ENCODE measurements at regions not wholly inside any gene's neighbourhood (a gene's known extent, or its start where the extent isn't known, plus 50 kb on each side); places are given as distances from the start of the nearest gene placed in this dataset.

- TF ChIP-seq, protein P1, sequence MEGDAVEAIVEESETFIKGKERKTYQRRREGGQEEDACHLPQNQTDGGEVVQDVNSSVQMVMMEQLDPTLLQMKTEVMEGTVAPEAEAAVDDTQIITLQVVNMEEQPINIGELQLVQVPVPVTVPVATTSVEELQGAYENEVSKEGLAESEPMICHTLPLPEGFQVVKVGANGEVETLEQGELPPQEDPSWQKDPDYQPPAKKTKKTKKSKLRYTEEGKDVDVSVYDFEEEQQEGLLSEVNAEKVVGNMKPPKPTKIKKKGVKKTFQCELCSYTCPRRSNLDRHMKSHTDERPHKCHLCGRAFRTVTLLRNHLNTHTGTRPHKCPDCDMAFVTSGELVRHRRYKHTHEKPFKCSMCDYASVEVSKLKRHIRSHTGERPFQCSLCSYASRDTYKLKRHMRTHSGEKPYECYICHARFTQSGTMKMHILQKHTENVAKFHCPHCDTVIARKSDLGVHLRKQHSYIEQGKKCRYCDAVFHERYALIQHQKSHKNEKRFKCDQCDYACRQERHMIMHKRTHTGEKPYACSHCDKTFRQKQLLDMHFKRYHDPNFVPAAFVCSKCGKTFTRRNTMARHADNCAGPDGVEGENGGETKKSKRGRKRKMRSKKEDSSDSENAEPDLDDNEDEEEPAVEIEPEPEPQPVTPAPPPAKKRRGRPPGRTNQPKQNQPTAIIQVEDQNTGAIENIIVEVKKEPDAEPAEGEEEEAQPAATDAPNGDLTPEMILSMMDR (conservative IDR thresholded peaks at IDR 0.05): no peak
- TF ChIP-seq ZFX (IDR thresholded peaks at IDR 0.05): no peak
Observed at GRCh38 chr5:1748271-1748670, 51.4 kb downstream of the MRPL36 start.

DNA sequence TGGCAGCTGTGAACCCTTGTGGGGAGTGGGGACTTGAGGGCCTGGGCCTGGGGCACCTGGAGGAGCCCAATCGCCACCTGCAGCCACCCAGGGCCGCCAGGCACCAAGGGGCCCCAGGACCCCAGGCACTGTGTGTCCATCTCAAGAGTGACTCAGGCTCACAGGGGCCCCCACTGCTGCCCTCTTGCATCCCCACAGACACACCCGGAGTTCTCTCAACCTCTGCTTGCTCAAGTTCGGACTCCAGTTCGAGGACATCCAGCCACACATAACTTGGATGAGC lies 51.9 kb downstream of the MRPL36 start:
- H3K27ac ChIP-seq: no peak overlapping the region
- TF ChIP-seq ZFX (IDR thresholded peaks at IDR 0.05): no peak
- TF ChIP-seq, protein P1 (conservative IDR thresholded peaks at IDR 0.05): no peak

More at GRCh38 chr5:1748271-1748670, 51.4 kb downstream of the MRPL36 start:
- H3K27ac ChIP-seq: no peak overlapping the region

DNA sequence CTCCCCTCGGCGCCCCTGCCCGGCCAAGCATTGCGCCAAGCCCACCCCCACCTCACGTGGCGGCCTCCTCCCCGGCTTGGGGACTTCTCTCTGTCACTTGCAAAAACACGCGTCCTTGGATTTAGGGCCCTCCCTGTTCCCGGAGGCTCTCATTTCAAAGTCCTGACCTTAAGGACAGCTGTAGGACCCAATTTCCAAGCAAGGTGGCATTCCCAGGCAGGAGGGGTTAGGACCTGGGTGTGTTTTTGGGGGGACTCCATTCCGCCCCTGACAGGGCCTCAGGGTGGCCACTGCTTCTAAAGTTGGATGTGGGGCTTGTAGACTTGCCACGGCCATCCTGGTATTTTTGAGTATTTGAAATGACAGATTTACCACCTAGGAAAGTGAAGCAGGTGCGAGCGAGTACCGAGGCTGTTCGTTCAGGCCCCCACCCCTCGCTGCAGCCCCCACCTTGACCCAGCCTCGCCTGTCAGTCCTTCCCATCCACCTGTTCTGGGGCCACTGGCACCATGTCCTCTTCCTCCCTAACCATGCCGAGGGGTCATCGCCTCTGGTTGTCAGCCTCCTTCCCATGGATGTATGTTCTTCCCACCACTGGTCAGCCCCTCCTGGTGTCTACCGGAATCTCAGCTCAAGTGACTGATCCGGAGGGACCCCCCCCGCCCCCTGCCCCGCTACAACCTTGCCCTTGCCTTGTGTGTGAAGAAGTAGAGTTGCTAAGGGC lies 52.4 kb downstream of the MRPL36 start:
- peak overlapping the region; percentile 69 for H3K27ac ChIP-seq
- TF ChIP-seq, protein P1 (conservative IDR thresholded peaks at IDR 0.05): no peak
- TF ChIP-seq ZFX (IDR thresholded peaks at IDR 0.05): 0 out of 2 replicates have a peak, but pooled peaks have one; percentile 20

GRCh38 chr5:1746371-1747078 lies 53.1 kb downstream of the MRPL36 start:
- peak overlapping the region; percentile 69 for H3K27ac ChIP-seq
- TF ChIP-seq, protein P1 (conservative IDR thresholded peaks at IDR 0.05): no peak
- no peak for TF ChIP-seq ZFX (IDR thresholded peaks at IDR 0.05)

DNA sequence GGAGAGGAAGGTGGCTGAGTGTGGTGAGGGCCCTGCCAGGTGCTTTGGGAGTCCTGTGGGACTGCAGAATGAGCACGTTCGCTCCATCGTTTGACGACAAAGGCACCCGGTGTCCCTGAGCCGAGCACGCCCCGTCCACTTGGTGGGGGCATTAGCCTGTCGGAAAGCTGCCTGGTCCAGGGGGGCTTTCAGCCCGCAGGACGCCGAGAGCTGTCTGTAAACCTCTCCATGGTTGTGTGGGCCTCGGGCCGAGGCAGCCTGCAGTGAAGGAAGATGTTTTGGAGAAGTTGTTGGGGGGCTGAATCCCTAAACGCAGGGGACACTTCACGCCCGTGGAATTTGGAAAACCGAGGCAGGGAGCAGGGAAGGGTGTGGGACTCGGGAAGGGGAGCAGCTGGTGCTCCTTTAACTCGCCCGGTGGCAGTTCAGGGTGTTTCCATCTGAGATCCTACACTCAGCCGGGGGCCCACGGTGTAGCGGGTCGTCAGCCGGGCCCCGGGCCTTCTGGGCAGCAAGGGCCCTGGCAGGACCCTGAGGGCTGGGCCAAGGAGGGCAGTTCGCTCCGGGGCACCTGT lies 53.8 kb downstream of the MRPL36 start:
- TF ChIP-seq, protein P1 (conservative IDR thresholded peaks at IDR 0.05): no peak
- no peak for TF ChIP-seq ZFX (IDR thresholded peaks at IDR 0.05)
- H3K27ac ChIP-seq: peak overlapping the region; percentile 69

DNA sequence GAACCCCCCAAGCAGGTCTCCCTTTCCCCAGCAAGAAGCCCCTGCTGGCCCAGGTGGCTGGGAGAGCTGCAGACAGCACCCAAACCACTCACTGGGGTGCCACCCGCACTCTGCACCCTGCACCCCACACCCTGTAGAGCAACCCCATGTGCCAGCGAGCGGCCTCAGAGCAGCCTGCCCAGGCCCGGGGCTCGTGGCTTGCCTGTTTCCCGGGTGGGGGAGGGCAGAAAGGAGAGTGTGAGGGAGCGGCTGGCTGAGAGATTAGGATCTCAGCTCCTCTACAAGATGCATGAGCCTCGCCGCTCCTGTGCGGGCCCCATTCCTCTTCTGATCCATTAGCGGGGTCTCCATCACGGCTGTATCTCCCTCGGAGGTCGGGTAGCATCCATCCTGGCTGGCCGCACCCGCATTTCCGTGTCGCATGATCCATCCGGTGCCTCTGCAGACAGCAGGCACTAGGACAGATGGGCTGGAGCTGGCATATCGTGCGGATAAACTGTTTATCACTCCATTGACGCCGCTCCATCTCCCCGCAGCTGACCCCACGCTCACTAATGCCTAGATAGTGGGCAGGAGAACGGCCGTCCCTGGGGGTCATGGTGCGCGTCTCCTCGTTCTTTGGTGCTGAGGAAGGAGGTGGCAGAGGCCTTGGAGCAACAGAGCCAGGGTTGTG lies 54.4 kb downstream of the MRPL36 start:
- TF ChIP-seq ZFX (IDR thresholded peaks at IDR 0.05): no peak
- TF ChIP-seq, protein P1 (conservative IDR thresholded peaks at IDR 0.05): no peak
- no peak overlapping the region for H3K27ac ChIP-seq
